Vagina (tissue), 2 donors: ENCODE measurements at regions not wholly inside any gene's neighbourhood (a gene's known extent, or its start where the extent isn't known, plus 50 kb on each side); places are given as distances from the start of the nearest gene placed in this dataset.

Experiments used
- DNase-seq, 2 donors: peaks; one replicate each; pipeline ENCODE4 v3.0.0-alpha.2; 2017; ENCODE audit errors: extremely low spot score in 2 of 2
- H3K27ac ChIP-seq: fragments of 200-600 bp; sonication (generic); one replicate; pipeline ENCODE4 v1.5.1; 2019
- H3K27me3 ChIP-seq: fragments of 200-600 bp; sonication (generic); one replicate; pipeline ENCODE4 v1.5.1; 2019
- H3K36me3 ChIP-seq, 2 donors: fragments of 200-600 bp; sonication (generic); one replicate each; pipeline ENCODE4 v1.5.1; 2017 to 2019
- H3K4me1 ChIP-seq: fragments of 200-600 bp; sonication (generic); one replicate; pipeline ENCODE4 v1.5.1; 2019
- H3K4me3 ChIP-seq, 2 donors: fragments of 200-600 bp; sonication (generic); 1 replicate in 1 of 2; 2 replicates in 1 of 2; pipeline ENCODE4 v1.5.1; 2016 to 2019
- H3K9me3 ChIP-seq: fragments of 200-600 bp; sonication (generic); one replicate; pipeline ENCODE4 v1.5.1; 2019
- CTCF ChIP-seq, 3 experiments: fragments of 450-650 bp in 2 of 3; fragments of 200-600 bp in 1 of 3; sonication (generic) in 1 of 3; IDR thresholded peaks; one replicate each; pipeline ENCODE4 v1.5.1; 2017 to 2019; ENCODE audit warnings: antibody characterized with exemption in 3 of 3, mild to moderate bottlenecking in 2 of 3, moderate library complexity in 2 of 3
- POLR2A ChIP-seq, 2 donors: fragments of 450-650 bp; IDR thresholded peaks; one replicate each; pipeline ENCODE4 v1.6.1; 2017; ENCODE audit warnings: antibody characterized with exemption in 2 of 2, mild to moderate bottlenecking in 2 of 2, moderate library complexity in 2 of 2
- POLR2AphosphoS5 ChIP-seq, 2 donors: sonication (generic); formaldehyde crosslinking; IDR thresholded peaks; one replicate each; pipeline ENCODE4 v1.9.0; 2017; ENCODE audit warnings: antibody characterized with exemption in 2 of 2, mild to moderate bottlenecking in 2 of 2, low read depth in 1 of 2; ENCODE audit not compliant: insufficient read depth in 1 of 2
- intact Hi-C: fragments of 100-400 bp; cut with DNase I; formaldehyde crosslinking; loops from one replicate; pipeline ENCODE4 v1.15.1; 2023

GRCh38 chr4:12747154-12747553, 737.0 kb downstream of the RAB28 start:
- no peaks in the 10 kb centered on the region for H3K27me3 ChIP-seq
- no peak overlapping the region for H3K4me3 ChIP-seq
- no peak for DNase-seq
- H3K9me3 ChIP-seq = no peaks in the 10 kb centered on the region
- no peak for TF ChIP-seq POLR2A (IDR thresholded peaks at IDR 0.05)
- intact Hi-C loops = no loop called here
- H3K4me1 ChIP-seq = no peaks in the 10 kb centered on the region
- no peak overlapping the region for H3K27ac ChIP-seq
- no peaks in the 10 kb centered on the region for H3K36me3 ChIP-seq

- Histone ChIP-seq H3K4me3 (no peak overlapping the region), H3K4me1 (no peaks in the 10 kb centered on the region), H3K36me3 (no peaks in the 10 kb centered on the region), H3K9me3 (no peaks in the 10 kb centered on the region), H3K27ac (no peak overlapping the region), H3K27me3 (no peaks in the 10 kb centered on the region)
- intact Hi-C loops = no loop called here
- no peak for DNase-seq
- TF ChIP-seq CTCF (IDR thresholded peaks at IDR 0.05) (no peak), POLR2A (IDR thresholded peaks at IDR 0.05) (no peak), POLR2AphosphoS5 (IDR thresholded peaks at IDR 0.05; ENCODE audit: insufficient read depth in 1 of 2, low read depth in 1 of 2) (no peak)
Observed at GRCh38 chr4:12746221-12746620, 737.9 kb downstream of the RAB28 start.

- Histone ChIP-seq H3K27ac (no peak overlapping the region), H3K4me3 (no peak overlapping the region), H3K36me3 (no peaks in the 10 kb centered on the region), H3K9me3 (no peaks in the 10 kb centered on the region), H3K4me1 (no peaks in the 10 kb centered on the region), H3K27me3 (no peaks in the 10 kb centered on the region)
- intact Hi-C loops = loop anchor here (10.0 kb wide), 1 partner anchor 1610 kb away; no protein-coding TSS in a partner anchor
- no peak for TF ChIP-seq POLR2A (IDR thresholded peaks at IDR 0.05)
- TF ChIP-seq CTCF (IDR thresholded peaks at IDR 0.05) = no peak
- TF ChIP-seq POLR2AphosphoS5 (IDR thresholded peaks at IDR 0.05; ENCODE audit: insufficient read depth in 1 of 2, low read depth in 1 of 2) = no peak
- no peak for DNase-seq
Observed at GRCh38 chr4:12734586-12734985, 749.6 kb downstream of the RAB28 start.

GRCh38 chr4:12729384-12729783, 754.8 kb downstream of the RAB28 start:
- DNase-seq = no peak

GRCh38 chr4:12724510-12724909, 759.6 kb downstream of the RAB28 start:
- Histone ChIP-seq H3K27ac (no peak overlapping the region), H3K4me3 (no peak overlapping the region), H3K27me3 (no peaks in the 10 kb centered on the region), H3K9me3 (no peaks in the 10 kb centered on the region), H3K36me3 (no peaks in the 10 kb centered on the region), H3K4me1 (no peaks in the 10 kb centered on the region)
- no peak for DNase-seq
- intact Hi-C loops = no loop called here
- no peak for TF ChIP-seq POLR2AphosphoS5 (IDR thresholded peaks at IDR 0.05; ENCODE audit: insufficient read depth in 1 of 2, low read depth in 1 of 2)
- TF ChIP-seq CTCF (IDR thresholded peaks at IDR 0.05) = no peak
- TF ChIP-seq POLR2A (IDR thresholded peaks at IDR 0.05) = no peak

More at GRCh38 chr4:12729384-12729783, 754.8 kb downstream of the RAB28 start:
- H3K4me1 ChIP-seq = no peaks in the 10 kb centered on the region
- no peaks in the 10 kb centered on the region for H3K9me3 ChIP-seq
- no peaks in the 10 kb centered on the region for H3K36me3 ChIP-seq
- TF ChIP-seq POLR2AphosphoS5 (IDR thresholded peaks at IDR 0.05; ENCODE audit: insufficient read depth in 1 of 2, low read depth in 1 of 2) (no peak), CTCF (IDR thresholded peaks at IDR 0.05) (no peak), POLR2A (IDR thresholded peaks at IDR 0.05) (no peak)
- H3K27me3 ChIP-seq = no peaks in the 10 kb centered on the region
- intact Hi-C loops = no loop called here
- no peak overlapping the region for H3K27ac ChIP-seq
- no peak overlapping the region for H3K4me3 ChIP-seq
